ENCODE measurements at regions not wholly inside any gene's neighbourhood (a gene's known extent, or its start where the extent isn't known, plus 50 kb on each side); places are given as distances from the start of the nearest gene placed in this dataset.
"Not testable (repeated sequence)": the region's sequence is repeated elsewhere in the genome, so short reads cannot be mapped to it uniquely, and the experiment has no call there.

GRCh38 chr16:85242140-85242539 lies 129.9 kb upstream of the CIBAR2 start:
- Histone ChIP-seq H3K9ac (ENCODE audit: low read length) (no peak overlapping the region), H3K9me3 (ENCODE audit: low read length) (no peaks in the 10 kb centered on the region), H3K4me3 (ENCODE audit: low read depth in 1 of 2, low read length in 2 of 2) (no peak overlapping the region), H3K36me3 (ENCODE audit: insufficient read depth, low read length) (no peaks in the 10 kb centered on the region), H3K27ac (ENCODE audit: low read depth, low read length) (no peak overlapping the region), H3K4me1 (ENCODE audit: insufficient read depth, low read length) (peaks cover 10% of the 10 kb centered on the region), H3K27me3 (ENCODE audit: control insufficient read depth in 1 of 2, insufficient read depth in 2 of 2, low read length in 2 of 2) (no peaks in the 10 kb centered on the region)

- Histone ChIP-seq H3K4me3 (ENCODE audit: low read depth in 1 of 2, low read length in 2 of 2) (no peak overlapping the region), H3K9ac (ENCODE audit: low read length) (no peak overlapping the region), H3K36me3 (ENCODE audit: insufficient read depth, low read length) (no peaks in the 10 kb centered on the region), H3K4me1 (ENCODE audit: insufficient read depth, low read length) (peaks cover 4% of the 10 kb centered on the region), H3K9me3 (ENCODE audit: low read length) (no peaks in the 10 kb centered on the region), H3K27me3 (ENCODE audit: control insufficient read depth in 1 of 2, insufficient read depth in 2 of 2, low read length in 2 of 2) (no peaks in the 10 kb centered on the region), H3K27ac (ENCODE audit: low read depth, low read length) (no peak overlapping the region)
Observed at GRCh38 chr16:85243308-85243707, 131.0 kb upstream of the CIBAR2 start.

- not testable (repeated sequence) for H3K27ac ChIP-seq (ENCODE audit: low read depth, low read length); H3K4me3 ChIP-seq (ENCODE audit: low read depth in 1 of 2, low read length in 2 of 2); H3K4me1 ChIP-seq (ENCODE audit: insufficient read depth, low read length); H3K9ac ChIP-seq (ENCODE audit: low read length); H3K36me3 ChIP-seq (ENCODE audit: insufficient read depth, low read length); H3K27me3 ChIP-seq (ENCODE audit: control insufficient read depth in 1 of 2, insufficient read depth in 2 of 2, low read length in 2 of 2); H3K9me3 ChIP-seq (ENCODE audit: low read length)
Observed at GRCh38 chr16:85244452-85244851, 132.2 kb upstream of the CIBAR2 start.

GRCh38 chr16:85245307-85246172 lies 133.3 kb upstream of the CIBAR2 start:
- H3K9me3 ChIP-seq (ENCODE audit: low read length): no peaks in the 10 kb centered on the region
- no peak overlapping the region for H3K27ac ChIP-seq (ENCODE audit: low read depth, low read length)
- no peaks in the 10 kb centered on the region for H3K27me3 ChIP-seq (ENCODE audit: control insufficient read depth in 1 of 2, insufficient read depth in 2 of 2, low read length in 2 of 2)
- H3K4me1 ChIP-seq (ENCODE audit: insufficient read depth, low read length): no peaks in the 10 kb centered on the region
- no peak overlapping the region for H3K4me3 ChIP-seq (ENCODE audit: low read depth in 1 of 2, low read length in 2 of 2)
- H3K9ac ChIP-seq (ENCODE audit: low read length): no peak overlapping the region
- H3K36me3 ChIP-seq (ENCODE audit: insufficient read depth, low read length): no peaks in the 10 kb centered on the region

- Histone ChIP-seq H3K36me3 (ENCODE audit: insufficient read depth, low read length) (no peaks in the 10 kb centered on the region), H3K4me3 (ENCODE audit: low read depth in 1 of 2, low read length in 2 of 2) (no peak overlapping the region), H3K9ac (ENCODE audit: low read length) (no peak overlapping the region), H3K9me3 (ENCODE audit: low read length) (no peaks in the 10 kb centered on the region), H3K27ac (ENCODE audit: low read depth, low read length) (no peak overlapping the region), H3K4me1 (ENCODE audit: insufficient read depth, low read length) (no peaks in the 10 kb centered on the region), H3K27me3 (ENCODE audit: control insufficient read depth in 1 of 2, insufficient read depth in 2 of 2, low read length in 2 of 2) (no peaks in the 10 kb centered on the region)
Observed at GRCh38 chr16:85246473-85246872, 134.2 kb upstream of the CIBAR2 start.

GRCh38 chr16:85246973-85247372 lies 134.7 kb upstream of the CIBAR2 start:
- Histone ChIP-seq H3K9me3 (ENCODE audit: low read length) (no peaks in the 10 kb centered on the region), H3K36me3 (ENCODE audit: insufficient read depth, low read length) (no peaks in the 10 kb centered on the region), H3K4me3 (ENCODE audit: low read depth in 1 of 2, low read length in 2 of 2) (no peak overlapping the region), H3K9ac (ENCODE audit: low read length) (no peak overlapping the region), H3K27ac (ENCODE audit: low read depth, low read length) (no peak overlapping the region), H3K27me3 (ENCODE audit: control insufficient read depth in 1 of 2, insufficient read depth in 2 of 2, low read length in 2 of 2) (no peaks in the 10 kb centered on the region), H3K4me1 (ENCODE audit: insufficient read depth, low read length) (no peaks in the 10 kb centered on the region)

GRCh38 chr16:85248342-85248741 lies 136.1 kb upstream of the CIBAR2 start:
- Histone ChIP-seq H3K9ac (ENCODE audit: low read length) (no peak overlapping the region), H3K4me3 (ENCODE audit: low read depth in 1 of 2, low read length in 2 of 2) (no peak overlapping the region), H3K36me3 (ENCODE audit: insufficient read depth, low read length) (no peaks in the 10 kb centered on the region), H3K27me3 (ENCODE audit: control insufficient read depth in 1 of 2, insufficient read depth in 2 of 2, low read length in 2 of 2) (no peaks in the 10 kb centered on the region), H3K27ac (ENCODE audit: low read depth, low read length) (no peak overlapping the region), H3K9me3 (ENCODE audit: low read length) (no peaks in the 10 kb centered on the region), H3K4me1 (ENCODE audit: insufficient read depth, low read length) (no peaks in the 10 kb centered on the region)

- H3K27ac ChIP-seq (ENCODE audit: low read depth, low read length): no peak overlapping the region
- no peaks in the 10 kb centered on the region for H3K4me1 ChIP-seq (ENCODE audit: insufficient read depth, low read length)
- H3K27me3 ChIP-seq (ENCODE audit: control insufficient read depth in 1 of 2, insufficient read depth in 2 of 2, low read length in 2 of 2): no peaks in the 10 kb centered on the region
- no peak overlapping the region for H3K9ac ChIP-seq (ENCODE audit: low read length)
- H3K9me3 ChIP-seq (ENCODE audit: low read length): no peaks in the 10 kb centered on the region
- H3K4me3 ChIP-seq (ENCODE audit: low read depth in 1 of 2, low read length in 2 of 2): no peak overlapping the region
- H3K36me3 ChIP-seq (ENCODE audit: insufficient read depth, low read length): no peaks in the 10 kb centered on the region
Observed at GRCh38 chr16:85248857-85249256, 136.6 kb upstream of the CIBAR2 start.

GRCh38 chr16:85249418-85250146 lies 137.3 kb upstream of the CIBAR2 start:
- Histone ChIP-seq H3K27ac (ENCODE audit: low read depth, low read length) (no peak overlapping the region), H3K9ac (ENCODE audit: low read length) (no peak overlapping the region), H3K4me1 (ENCODE audit: insufficient read depth, low read length) (no peaks in the 10 kb centered on the region), H3K36me3 (ENCODE audit: insufficient read depth, low read length) (no peaks in the 10 kb centered on the region), H3K9me3 (ENCODE audit: low read length) (no peaks in the 10 kb centered on the region), H3K4me3 (ENCODE audit: low read depth in 1 of 2, low read length in 2 of 2) (no peak overlapping the region), H3K27me3 (ENCODE audit: control insufficient read depth in 1 of 2, insufficient read depth in 2 of 2, low read length in 2 of 2) (no peaks in the 10 kb centered on the region)

- Histone ChIP-seq H3K9ac (ENCODE audit: low read length) (no peak overlapping the region), H3K4me1 (ENCODE audit: insufficient read depth, low read length) (no peaks in the 10 kb centered on the region), H3K36me3 (ENCODE audit: insufficient read depth, low read length) (no peaks in the 10 kb centered on the region), H3K27me3 (ENCODE audit: control insufficient read depth in 1 of 2, insufficient read depth in 2 of 2, low read length in 2 of 2) (no peaks in the 10 kb centered on the region), H3K4me3 (ENCODE audit: low read depth in 1 of 2, low read length in 2 of 2) (no peak overlapping the region), H3K27ac (ENCODE audit: low read depth, low read length) (no peak overlapping the region), H3K9me3 (ENCODE audit: low read length) (no peaks in the 10 kb centered on the region)
Observed at GRCh38 chr16:85250147-85250463, 137.8 kb upstream of the CIBAR2 start.

GRCh38 chr16:85250609-85251223 lies 138.4 kb upstream of the CIBAR2 start:
- H3K27me3 ChIP-seq (ENCODE audit: control insufficient read depth in 1 of 2, insufficient read depth in 2 of 2, low read length in 2 of 2): no peaks in the 10 kb centered on the region
- no peaks in the 10 kb centered on the region for H3K36me3 ChIP-seq (ENCODE audit: insufficient read depth, low read length)
- no peak overlapping the region for H3K9ac ChIP-seq (ENCODE audit: low read length)
- no peak overlapping the region for H3K27ac ChIP-seq (ENCODE audit: low read depth, low read length)
- H3K4me3 ChIP-seq (ENCODE audit: low read depth in 1 of 2, low read length in 2 of 2): no peak overlapping the region
- H3K4me1 ChIP-seq (ENCODE audit: insufficient read depth, low read length): no peaks in the 10 kb centered on the region
- H3K9me3 ChIP-seq (ENCODE audit: low read length): no peaks in the 10 kb centered on the region
